Neural cell (in vitro differentiated cells): ENCODE measurements at regions not wholly inside any gene's neighbourhood (a gene's known extent, or its start where the extent isn't known, plus 50 kb on each side); places are given as distances from the start of the nearest gene placed in this dataset.

Source experiments
- H2AFZ ChIP-seq: fragments of 200-600, 300-800 bp; sonication (generic), shearing (Covaris generic); 2 replicates; pipeline ENCODE4 v1.6.0; 2014; ENCODE audit warnings: low read depth, mild to moderate bottlenecking, antibody characterized with exemption, low read length, moderate library complexity
- H3F3A ChIP-seq: fragments of 200-600 bp; shearing (Covaris generic); 2 replicates; pipeline ENCODE4 v1.6.1; 2016; ENCODE audit warnings: mild to moderate bottlenecking, moderate library complexity, mixed read lengths, antibody characterized with exemption, low read length; ENCODE audit not compliant: insufficient read depth, poor library complexity, severe bottlenecking
- H3K27ac ChIP-seq: fragments of 200-600, 300-800 bp; sonication (generic), shearing (Covaris generic); 2 replicates; pipeline ENCODE4 v1.5.1; 2014; ENCODE audit warnings: mild to moderate bottlenecking, low read length, moderate library complexity
- H3K27me3 ChIP-seq: fragments of 300-800, 200-600 bp; sonication (generic), shearing (Covaris generic); 2 replicates; pipeline ENCODE4 v1.6.0; 2014; ENCODE audit warnings: mild to moderate bottlenecking, low read depth, low read length, moderate library complexity; ENCODE audit not compliant: insufficient read depth
- H3K36me3 ChIP-seq: fragments of 300-800, 200-600 bp; sonication (generic), shearing (Covaris generic); 2 replicates; pipeline ENCODE4 v1.5.1; 2014; ENCODE audit warnings: mild to moderate bottlenecking, antibody characterized with exemption, low read length, moderate library complexity; ENCODE audit not compliant: insufficient read depth
- H3K4me2 ChIP-seq: fragments of 300-800, 200-600 bp; sonication (generic), shearing (Covaris generic); 2 replicates; pipeline ENCODE4 v1.6.0; 2014; ENCODE audit warnings: mild to moderate bottlenecking, low read length
- H3K4me3 ChIP-seq: fragments of 300-800, 200-600 bp; sonication (generic), shearing (Covaris generic); 2 replicates; pipeline ENCODE4 v1.5.1; 2014; ENCODE audit warnings: mild to moderate bottlenecking, low read length, moderate library complexity
- H3K79me2 ChIP-seq: fragments of 200-600 bp; shearing (Covaris generic); replicated peaks from 2 replicates; pipeline ENCODE4 v1.6.0; 2014; ENCODE audit warnings: mild to moderate bottlenecking, low read length, moderate library complexity; ENCODE audit not compliant: insufficient read depth
- H3K9ac ChIP-seq: fragments of 300-800, 200-600 bp; sonication (generic), shearing (Covaris generic); 2 replicates; pipeline ENCODE4 v1.6.1; 2016; ENCODE audit warnings: mild to moderate bottlenecking, low read length, mixed read lengths
- H3K9me2 ChIP-seq: fragments of 200-600 bp; shearing (Covaris generic); 2 replicates; pipeline ENCODE4 v1.6.1; 2016; ENCODE audit warnings: mild to moderate bottlenecking, low read length, mixed read lengths; ENCODE audit not compliant: insufficient read depth
- H3K9me3 ChIP-seq: fragments of 200-600, 300-800 bp; sonication (generic), shearing (Covaris generic); 2 replicates; pipeline ENCODE4 v1.6.1; 2016; ENCODE audit warnings: mild to moderate bottlenecking, mixed run types, low read length, moderate library complexity, mixed read lengths
- H4K20me1 ChIP-seq: fragments of 200-600 bp; shearing (Covaris generic); 2 replicates; pipeline ENCODE4 v1.6.1; 2016; ENCODE audit warnings: mild to moderate bottlenecking, mixed run types; ENCODE audit not compliant: insufficient read depth
- CTCF ChIP-seq: fragments of 450-650 bp; IDR thresholded peaks from 2 replicates; pipeline ENCODE4 v1.5.1; 2014; ENCODE audit warnings: antibody characterized with exemption, mild to moderate bottlenecking, moderate library complexity; ENCODE audit not compliant: poor library complexity, severe bottlenecking
- EP300 ChIP-seq: fragments of 450-650 bp; conservative IDR thresholded peaks from 2 replicates; pipeline ENCODE4 v1.6.1; 2014; ENCODE audit warnings: antibody characterized with exemption, mild to moderate bottlenecking, moderate library complexity; ENCODE audit not compliant: poor library complexity, severe bottlenecking
- EZH2 ChIP-seq: fragments of 200-600, 300-800 bp; shearing (Covaris generic), sonication (generic); IDR thresholded peaks from 2 replicates; pipeline ENCODE4 v1.6.1; 2014; ENCODE audit warnings: antibody characterized with exemption, low read length, borderline replicate concordance, mild to moderate bottlenecking; ENCODE audit not compliant: insufficient read depth, poor library complexity, severe bottlenecking
- MXI1 ChIP-seq: fragments of 450-650 bp; conservative IDR thresholded peaks from 2 replicates; pipeline ENCODE4 v1.6.1; 2014; ENCODE audit warnings: antibody characterized with exemption, mild to moderate bottlenecking; ENCODE audit not compliant: poor library complexity, severe bottlenecking
- POLR2AphosphoS5 ChIP-seq: IDR thresholded peaks from 2 replicates; pipeline ENCODE4 v1.6.1; 2012
- RAD21 ChIP-seq: fragments of 450-650 bp; conservative IDR thresholded peaks from 2 replicates; pipeline ENCODE4 v1.6.1; 2014; ENCODE audit warnings: antibody characterized with exemption, mild to moderate bottlenecking, moderate library complexity
- REST ChIP-seq: IDR thresholded peaks from 2 replicates; pipeline ENCODE4 v1.6.1; 2012; ENCODE audit warnings: borderline replicate concordance
- SMC3 ChIP-seq: fragments of 450-650 bp; conservative IDR thresholded peaks from 2 replicates; pipeline ENCODE4 v1.6.1; 2014; ENCODE audit warnings: antibody characterized with exemption, mild to moderate bottlenecking, moderate library complexity; ENCODE audit not compliant: poor library complexity
- TAF1 ChIP-seq: IDR thresholded peaks from 2 replicates; pipeline ENCODE4 v1.6.1; 2012; ENCODE audit warnings: low read depth

GRCh38 chr18:8910186-8910822 is 192.2 kb upstream of the NDUFV2 start:
- Histone ChIP-seq H2AFZ (no peak overlapping the region), H3K79me2 (no peaks in the 10 kb centered on the region), H3K27me3 (no peaks in the 10 kb centered on the region), H3K27ac (no peak overlapping the region), H3K36me3 (no peaks in the 10 kb centered on the region), H3K4me2 (no peak overlapping the region), H3F3A (no peaks in the 10 kb centered on the region), H3K9ac (no peak overlapping the region), H4K20me1 (no peaks in the 10 kb centered on the region), H3K9me3 (no peaks in the 10 kb centered on the region), H3K4me3 (no peak overlapping the region), H3K9me2 (no peaks in the 10 kb centered on the region)
- no peak for TF ChIP-seq SMC3
- no peak for TF ChIP-seq REST
- TF ChIP-seq TAF1 = no peak
- TF ChIP-seq EZH2 = no peak
- TF ChIP-seq CTCF = no peak
- no peak for TF ChIP-seq MXI1
- TF ChIP-seq POLR2AphosphoS5 = no peak
- TF ChIP-seq EP300 = no peak
- TF ChIP-seq RAD21 = no peak

- no peaks in the 10 kb centered on the region for H3K36me3 ChIP-seq
- no peak for TF ChIP-seq POLR2AphosphoS5
- TF ChIP-seq MXI1 = no peak
- TF ChIP-seq EP300 = no peak
- TF ChIP-seq RAD21 = no peak
- no peak for TF ChIP-seq SMC3
- no peak for TF ChIP-seq EZH2
- no peak for TF ChIP-seq CTCF
- TF ChIP-seq TAF1 = no peak
- TF ChIP-seq REST = no peak
- no peak overlapping the region for H3K4me2 ChIP-seq
Observed at GRCh38 chr18:8910843-8911242, 191.7 kb upstream of the NDUFV2 start.

More at GRCh38 chr18:8910843-8911242, 191.7 kb upstream of the NDUFV2 start:
- H3K27ac ChIP-seq = no peak overlapping the region
- no peak overlapping the region for H2AFZ ChIP-seq
- H3F3A ChIP-seq = no peaks in the 10 kb centered on the region
- H4K20me1 ChIP-seq = no peaks in the 10 kb centered on the region
- H3K9me2 ChIP-seq = no peaks in the 10 kb centered on the region
- H3K9ac ChIP-seq = no peak overlapping the region
- no peaks in the 10 kb centered on the region for H3K27me3 ChIP-seq
- H3K79me2 ChIP-seq = no peaks in the 10 kb centered on the region
- no peaks in the 10 kb centered on the region for H3K9me3 ChIP-seq
- H3K4me3 ChIP-seq = no peak overlapping the region
